ENCODE measurements at regions not wholly inside any gene's neighbourhood (a gene's known extent, or its start where the extent isn't known, plus 50 kb on each side); places are given as distances from the start of the nearest gene placed in this dataset.
"Not testable (repeated sequence)": the region's sequence is repeated elsewhere in the genome, so short reads cannot be mapped to it uniquely, and the experiment has no call there.

- H3K27ac ChIP-seq (ENCODE audit: low read depth, low read length): no peak overlapping the region
- H3K4me3 Mint-ChIP-seq: no peak overlapping the region
- no peaks in the 10 kb centered on the region for H3K36me3 Mint-ChIP-seq (ENCODE audit: low read depth)
- no peaks in the 10 kb centered on the region for H3K36me3 ChIP-seq (ENCODE audit: control insufficient read depth, insufficient read depth, low read length)
- no peaks in the 10 kb centered on the region for H3K9me3 Mint-ChIP-seq
- no peaks in the 10 kb centered on the region for H3K9me3 ChIP-seq (ENCODE audit: control insufficient read depth, low read length)
- H3K27ac Mint-ChIP-seq: no peak overlapping the region
- H3K27me3 Mint-ChIP-seq (ENCODE audit: insufficient read depth): peaks cover 3% of the 10 kb centered on the region
- DNase-seq: no peak
- no peaks in the 10 kb centered on the region for H3K4me1 Mint-ChIP-seq
- no peaks in the 10 kb centered on the region for H3K27me3 ChIP-seq (ENCODE audit: control insufficient read depth, insufficient read depth, low read length, poor library complexity, severe bottlenecking)
- no peak for TF ChIP-seq CTCF (conservative IDR thresholded peaks at IDR 0.05)
- no peak overlapping the region for H3K9ac ChIP-seq (ENCODE audit: extremely low read depth, low read length, poor library complexity, severe bottlenecking)
- H3K4me3 ChIP-seq (ENCODE audit: low read length): no peak overlapping the region
- H3K4me1 ChIP-seq (ENCODE audit: control insufficient read depth, insufficient read depth, low read length): no peaks in the 10 kb centered on the region
Observed at GRCh38 chr14:86912709-86913108, 1080.3 kb downstream of the GALC start.

GRCh38 chr14:86911486-86911885 is 1081.5 kb downstream of the GALC start:
- Histone ChIP-seq H3K27ac (ENCODE audit: low read depth, low read length) (no peak overlapping the region), H3K36me3 (ENCODE audit: control insufficient read depth, insufficient read depth, low read length) (no peaks in the 10 kb centered on the region), H3K9me3 (ENCODE audit: control insufficient read depth, low read length) (no peaks in the 10 kb centered on the region), H3K4me1 (ENCODE audit: control insufficient read depth, insufficient read depth, low read length) (no peaks in the 10 kb centered on the region), H3K9ac (ENCODE audit: extremely low read depth, low read length, poor library complexity, severe bottlenecking) (no peak overlapping the region), H3K27me3 (ENCODE audit: control insufficient read depth, insufficient read depth, low read length, poor library complexity, severe bottlenecking) (no peaks in the 10 kb centered on the region), H3K4me3 (ENCODE audit: low read length) (no peak overlapping the region)
- no peaks in the 10 kb centered on the region for H3K4me1 Mint-ChIP-seq
- TF ChIP-seq CTCF (conservative IDR thresholded peaks at IDR 0.05): no peak
- H3K36me3 Mint-ChIP-seq (ENCODE audit: low read depth): no peaks in the 10 kb centered on the region
- H3K4me3 Mint-ChIP-seq: no peak overlapping the region
- WGBS, 2 experiments (ENCODE audit: insufficient coverage in 1 of 2, insufficient read length in 1 of 2): 90 to 91% methylated on average over 6 of the region's 6 CpGs
- no peak for DNase-seq
- peaks cover 3% of the 10 kb centered on the region for H3K27me3 Mint-ChIP-seq (ENCODE audit: insufficient read depth)
- H3K27ac Mint-ChIP-seq: no peak overlapping the region
- H3K9me3 Mint-ChIP-seq: no peaks in the 10 kb centered on the region

GRCh38 chr14:86905386-86905926 is 1087.5 kb downstream of the GALC start:
- H3K9ac ChIP-seq (ENCODE audit: extremely low read depth, low read length, poor library complexity, severe bottlenecking); H3K4me1 Mint-ChIP-seq; H3K27ac Mint-ChIP-seq; H3K4me1 ChIP-seq (ENCODE audit: control insufficient read depth, insufficient read depth, low read length); H3K9me3 Mint-ChIP-seq; H3K27ac ChIP-seq (ENCODE audit: low read depth, low read length); H3K4me3 Mint-ChIP-seq; H3K36me3 Mint-ChIP-seq (ENCODE audit: low read depth); DNase-seq; H3K27me3 ChIP-seq (ENCODE audit: control insufficient read depth, insufficient read depth, low read length, poor library complexity, severe bottlenecking); H3K4me3 ChIP-seq (ENCODE audit: low read length); H3K9me3 ChIP-seq (ENCODE audit: control insufficient read depth, low read length); H3K27me3 Mint-ChIP-seq (ENCODE audit: insufficient read depth); H3K36me3 ChIP-seq (ENCODE audit: control insufficient read depth, insufficient read depth, low read length): not testable (repeated sequence)
- WGBS, 2 experiments (ENCODE audit: insufficient coverage in 1 of 2, insufficient read length in 1 of 2): 96% methylated on average over 10 to 48 of the region's 48 CpGs

Data from endodermal cell (in vitro differentiated cells).